EH (cell line): ENCODE measurements at regions not wholly inside any gene's neighbourhood (a gene's known extent, or its start where the extent isn't known, plus 50 kb on each side); places are given as distances from the start of the nearest gene placed in this dataset.
A peak's percentile ranks its signal among the peaks of the same experiment; 100 is the strongest.
"Not testable (repeated sequence)": the region's sequence is repeated elsewhere in the genome, so short reads cannot be mapped to it uniquely, and the experiment has no call there.

ENCODE experiments used
- DNase-seq: peaks from one replicate; pipeline ENCODE4 v3.0.0-alpha.2; 2015; ENCODE audit warnings: low read depth

GRCh38 chr17:77526259-77526711, 385.5 kb downstream of the SEC14L1 start:
- DNase-seq: no peak

- no peak for DNase-seq
These were observed 386.1 kb downstream of the SEC14L1 start for GRCh38 chr17:77526728-77527350.

GRCh38 chr17:77527409-77527808, 386.6 kb downstream of the SEC14L1 start:
- DNase-seq: no peak

DNA sequence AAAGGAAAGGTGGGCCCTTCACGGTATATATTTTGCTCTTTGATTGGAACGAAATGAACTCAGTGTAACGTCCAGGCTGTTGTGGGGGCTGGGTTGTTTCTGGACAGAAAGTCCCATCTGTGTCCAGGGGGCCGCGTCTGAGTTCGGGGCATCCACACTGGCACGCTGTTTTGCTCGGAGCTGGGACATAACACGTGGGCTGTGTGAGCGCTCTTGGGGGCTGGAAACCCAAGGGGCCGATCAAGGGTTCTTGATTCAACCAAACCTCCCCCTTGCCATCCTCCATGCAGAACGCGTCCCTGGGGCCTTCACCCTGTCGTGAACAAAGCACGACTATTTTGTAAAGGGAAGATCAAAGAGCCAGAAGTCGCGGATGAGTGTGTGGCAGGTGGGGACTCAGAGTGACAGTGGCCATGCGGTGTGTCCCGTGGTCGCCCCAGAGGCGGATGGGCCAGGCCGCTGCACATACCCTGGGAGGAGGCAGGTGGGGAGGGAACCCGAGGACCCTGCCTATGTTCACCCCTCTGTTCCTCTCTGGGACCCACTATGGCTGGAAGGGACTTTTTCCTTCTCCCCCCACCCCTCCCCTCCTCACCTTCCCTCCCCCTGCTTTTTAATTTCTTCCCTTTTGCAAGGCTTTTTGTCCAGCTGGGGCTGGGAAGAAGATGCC, 387.2 kb downstream of the SEC14L1 start:
- DNase-seq: no peak

DNA sequence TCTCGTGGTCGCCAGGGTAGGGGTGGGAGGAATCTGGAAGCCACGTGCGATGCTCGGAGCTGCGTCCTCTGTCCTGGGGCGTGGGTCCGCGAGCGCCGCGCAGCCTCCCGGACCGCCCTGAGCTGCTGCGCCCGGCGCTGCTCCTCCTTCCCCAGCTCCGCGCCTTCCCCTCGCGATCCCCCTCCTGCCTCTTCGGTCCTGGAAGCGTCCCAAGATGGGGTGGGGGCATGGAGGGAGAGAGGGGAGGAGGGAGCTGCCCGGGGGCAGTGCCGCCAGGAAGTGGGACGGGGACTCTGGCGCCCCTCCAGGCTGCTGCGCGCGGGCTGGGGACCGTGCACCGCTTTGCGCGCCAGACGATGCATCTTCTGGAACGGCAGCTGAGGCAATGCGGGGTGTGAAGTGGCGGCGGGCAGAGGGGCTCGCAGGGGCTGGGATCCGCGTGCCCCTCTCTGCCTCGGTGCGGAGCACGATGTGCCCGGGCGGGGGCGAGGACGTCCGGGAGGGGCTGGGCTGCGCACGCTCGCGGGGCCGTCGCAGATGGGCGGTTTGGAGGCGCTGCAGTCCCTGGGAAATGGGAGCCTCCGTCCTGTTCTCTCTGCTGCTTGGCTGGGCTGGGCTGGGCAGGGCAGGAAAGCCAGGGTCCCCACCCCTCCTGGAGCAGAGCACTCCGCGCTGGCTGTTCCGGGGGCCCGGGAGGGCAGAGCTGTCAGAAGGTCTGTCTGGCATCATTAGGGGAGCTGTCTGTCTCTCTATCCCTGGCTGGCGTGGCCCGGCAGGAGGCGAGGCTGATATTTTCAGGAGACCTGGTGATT, 388.0 kb downstream of the SEC14L1 start:
- DNase-seq: no peak

DNA sequence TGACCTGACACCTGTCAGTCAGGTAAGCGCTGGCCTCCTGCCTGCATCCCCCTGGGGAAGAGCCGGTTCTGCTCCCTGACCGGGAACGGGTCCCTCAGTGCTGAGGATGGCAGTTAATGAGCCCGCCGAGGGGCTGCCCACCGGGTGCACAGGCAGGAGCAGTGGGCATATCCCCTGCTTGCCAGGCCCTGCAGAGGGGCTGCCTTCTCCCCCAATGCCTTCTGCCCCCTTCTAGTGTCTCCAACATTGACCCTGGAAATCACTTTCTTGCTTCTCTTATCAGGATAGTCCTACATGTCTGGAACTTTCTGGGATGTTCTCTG, 388.5 kb downstream of the SEC14L1 start:
- no peak for DNase-seq

DNA sequence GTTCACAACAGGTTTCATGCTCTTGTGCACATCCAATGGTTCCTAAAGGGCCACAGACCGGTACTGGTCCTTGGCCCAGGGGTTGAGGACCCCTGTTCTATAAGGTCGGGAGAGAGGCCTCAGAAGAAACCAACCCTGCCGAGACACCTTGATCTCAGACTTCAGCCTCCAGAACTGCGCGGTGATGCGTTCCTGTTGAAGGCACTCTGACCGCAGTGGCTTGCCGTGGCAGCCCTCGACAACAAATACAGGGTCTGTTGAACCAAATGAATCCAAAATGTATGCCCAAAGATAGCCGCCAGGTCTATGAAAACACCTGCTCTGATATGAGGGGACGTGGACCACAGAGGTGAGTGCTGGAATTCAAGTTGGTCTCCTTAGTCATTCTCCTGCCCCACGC, 389.8 kb downstream of the SEC14L1 start:
- DNase-seq: no peak

DNA sequence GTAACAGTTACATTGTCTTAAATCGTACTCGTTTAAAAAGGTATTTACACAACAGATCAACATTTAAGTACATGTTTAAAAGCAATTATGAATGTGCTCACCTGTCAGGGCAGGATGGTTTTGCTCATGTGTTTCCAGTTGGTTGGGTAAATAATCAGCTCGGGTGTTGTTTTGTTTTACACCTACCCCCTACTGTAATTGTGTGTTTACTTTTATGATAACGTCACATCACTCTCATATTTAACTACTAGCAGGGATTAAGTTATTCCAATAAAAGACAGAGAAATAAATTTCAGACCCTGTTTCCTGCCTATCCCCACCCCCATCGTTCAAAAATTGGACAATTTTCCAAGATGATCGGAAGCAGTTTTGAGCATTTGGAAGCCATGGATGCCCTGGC, 390.2 kb downstream of the SEC14L1 start:
- DNase-seq: no peak

DNA sequence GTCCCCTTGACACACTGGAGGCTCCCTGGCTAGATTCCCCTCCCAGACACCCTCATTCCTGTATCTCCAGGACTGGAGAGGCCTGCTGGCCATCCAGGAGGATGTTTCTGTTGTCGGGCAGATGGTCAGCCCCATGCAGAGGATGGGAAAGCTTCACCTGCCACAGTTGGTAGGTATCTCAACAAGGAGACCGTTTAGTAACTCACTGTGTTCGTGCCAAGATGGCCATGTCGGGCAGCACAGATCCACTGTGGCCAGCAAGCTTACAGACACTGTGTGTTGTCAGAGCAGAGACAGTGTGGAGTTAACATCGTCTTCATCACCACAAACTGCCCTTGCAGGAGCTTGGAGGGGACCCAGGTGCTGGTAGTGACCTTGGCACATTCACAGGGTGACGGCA, 390.9 kb downstream of the SEC14L1 start:
- DNase-seq: no peak

- DNase-seq: not testable (repeated sequence)
These were observed 392.9 kb downstream of the SEC14L1 start for GRCh38 chr17:77533697-77534096.

GRCh38 chr17:77534137-77534536, 393.4 kb downstream of the SEC14L1 start:
- no peak for DNase-seq

GRCh38 chr17:77535435-77535834, 394.7 kb downstream of the SEC14L1 start:
- DNase-seq: no peak

DNA sequence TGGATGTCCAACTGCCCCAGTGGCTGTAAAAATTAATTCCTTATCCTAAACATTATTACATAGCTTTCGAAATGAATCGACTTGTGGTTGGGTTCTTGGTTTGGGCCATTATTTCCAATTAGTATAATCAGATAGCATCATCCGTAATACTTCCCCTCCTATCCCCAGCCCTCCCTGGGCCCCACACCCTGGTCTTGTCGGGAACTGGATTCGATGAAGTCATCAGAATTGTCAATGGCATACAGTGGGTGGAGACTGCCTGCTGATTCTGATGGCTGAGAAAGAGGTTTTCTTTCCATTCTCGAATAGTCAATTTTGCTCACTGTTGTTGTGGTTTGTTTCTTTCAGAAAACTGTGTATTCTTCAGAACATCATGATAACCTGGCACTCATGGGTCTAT, 395.1 kb downstream of the SEC14L1 start:
- DNase-seq: no peak

GRCh38 chr17:77537566-77537965, 396.8 kb downstream of the SEC14L1 start:
- no peak for DNase-seq

DNA sequence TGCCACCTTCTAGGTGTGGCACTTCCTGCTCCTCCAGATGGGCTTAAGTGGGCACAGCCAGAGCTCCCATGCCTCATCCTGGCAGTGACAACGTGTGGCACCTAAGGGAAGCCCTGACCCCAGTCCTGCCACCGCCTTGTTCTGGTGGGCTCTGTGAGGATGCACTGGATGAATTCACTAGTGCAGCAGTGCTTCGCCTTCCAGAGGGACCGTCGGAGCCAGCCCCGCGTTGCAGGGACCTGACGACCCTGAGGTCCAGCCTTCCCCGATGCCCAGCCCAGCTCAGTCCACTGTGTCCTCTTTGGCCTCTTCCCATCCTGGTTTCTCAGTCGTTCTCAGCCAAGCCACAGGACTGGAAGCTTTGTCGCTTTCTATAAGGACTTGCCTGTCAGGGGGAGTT, 399.8 kb downstream of the SEC14L1 start:
- no peak for DNase-seq

DNA sequence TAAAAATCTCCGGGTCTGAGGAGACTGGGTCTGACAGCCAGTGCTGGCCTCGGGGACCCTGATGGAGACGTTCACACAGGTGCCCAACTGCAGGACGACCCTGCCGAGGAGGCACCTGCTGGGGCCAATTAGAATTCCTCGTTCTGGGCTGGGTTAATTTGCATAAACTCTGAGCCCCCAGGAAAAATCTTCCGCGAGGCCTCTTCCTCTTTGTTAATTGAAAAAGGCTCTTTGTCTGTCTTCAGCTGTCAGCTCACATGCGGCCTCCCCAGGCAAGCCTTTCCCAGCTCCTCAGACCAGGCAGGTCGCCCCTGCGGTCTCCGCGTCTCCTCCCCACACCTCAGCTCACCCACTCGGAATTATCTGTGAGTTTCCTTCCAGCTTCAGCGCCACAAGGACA, 400.2 kb downstream of the SEC14L1 start:
- no peak for DNase-seq

- no peak for DNase-seq
These were observed 401.2 kb downstream of the SEC14L1 start for GRCh38 chr17:77542011-77542410.

DNA sequence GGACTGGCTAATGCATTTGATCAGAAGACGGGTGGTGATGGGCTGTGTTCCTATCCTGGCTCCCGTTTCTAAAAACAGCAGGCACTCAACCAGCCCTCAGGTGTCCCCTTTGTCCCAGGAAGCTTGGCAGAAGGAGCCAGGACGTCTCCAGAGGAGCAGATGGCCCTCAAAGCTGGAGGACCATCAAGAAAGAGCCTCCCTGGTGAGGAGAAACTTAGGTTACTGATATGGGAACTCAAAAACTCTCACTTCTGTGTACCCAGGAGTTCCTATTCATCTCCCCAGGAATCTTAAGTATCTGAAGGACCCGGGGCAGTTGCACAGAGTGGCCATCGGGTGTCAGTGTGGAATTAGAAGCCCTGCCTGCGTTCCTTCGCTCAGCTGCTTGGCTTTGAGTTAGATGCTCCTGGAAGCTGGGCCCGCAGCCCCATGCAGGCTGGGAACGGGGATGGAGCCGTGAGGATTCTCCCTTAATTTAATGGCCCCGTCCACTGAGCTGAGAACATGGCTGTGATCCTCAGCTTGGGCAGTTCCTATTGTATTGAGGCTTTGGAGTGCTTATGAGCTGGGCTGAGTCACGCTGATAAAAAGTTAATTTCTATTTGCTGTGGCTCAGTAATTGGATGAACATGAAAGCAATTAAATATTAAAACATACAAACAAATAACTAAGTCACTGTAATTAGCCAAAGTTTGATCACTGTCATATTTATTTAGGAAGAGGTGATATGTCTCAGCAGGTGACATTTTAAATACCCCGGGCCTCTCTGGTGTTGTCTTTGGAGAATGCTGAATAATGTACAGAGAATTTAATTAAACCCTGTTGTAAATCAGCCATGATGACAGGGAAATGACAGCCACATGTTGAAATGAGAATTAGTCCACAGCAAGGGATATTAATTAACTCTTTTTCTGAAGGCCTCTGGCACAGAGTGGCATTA, 402.1 kb downstream of the SEC14L1 start:
- DNase-seq: peak; percentile 85

DNA sequence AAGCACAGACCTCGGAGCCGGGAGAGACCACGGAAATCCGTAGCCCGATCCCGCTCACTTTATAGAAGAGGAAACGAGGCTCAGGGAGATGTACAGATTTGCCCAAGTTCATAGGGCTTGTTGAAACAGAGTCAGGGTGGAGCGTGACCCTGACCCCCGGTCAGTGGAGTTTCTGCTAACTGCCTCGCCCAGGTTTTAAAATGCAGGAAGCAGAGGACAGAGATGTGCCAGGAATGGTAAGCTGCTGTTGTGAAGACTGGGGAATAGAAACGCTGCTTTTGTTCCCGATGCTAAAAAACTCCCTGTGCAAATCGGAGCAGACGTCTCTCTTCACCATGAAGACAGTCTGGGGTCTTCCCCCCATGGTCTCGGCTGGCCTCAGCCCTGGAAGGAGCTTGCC, 403.0 kb downstream of the SEC14L1 start:
- DNase-seq: no peak

DNA sequence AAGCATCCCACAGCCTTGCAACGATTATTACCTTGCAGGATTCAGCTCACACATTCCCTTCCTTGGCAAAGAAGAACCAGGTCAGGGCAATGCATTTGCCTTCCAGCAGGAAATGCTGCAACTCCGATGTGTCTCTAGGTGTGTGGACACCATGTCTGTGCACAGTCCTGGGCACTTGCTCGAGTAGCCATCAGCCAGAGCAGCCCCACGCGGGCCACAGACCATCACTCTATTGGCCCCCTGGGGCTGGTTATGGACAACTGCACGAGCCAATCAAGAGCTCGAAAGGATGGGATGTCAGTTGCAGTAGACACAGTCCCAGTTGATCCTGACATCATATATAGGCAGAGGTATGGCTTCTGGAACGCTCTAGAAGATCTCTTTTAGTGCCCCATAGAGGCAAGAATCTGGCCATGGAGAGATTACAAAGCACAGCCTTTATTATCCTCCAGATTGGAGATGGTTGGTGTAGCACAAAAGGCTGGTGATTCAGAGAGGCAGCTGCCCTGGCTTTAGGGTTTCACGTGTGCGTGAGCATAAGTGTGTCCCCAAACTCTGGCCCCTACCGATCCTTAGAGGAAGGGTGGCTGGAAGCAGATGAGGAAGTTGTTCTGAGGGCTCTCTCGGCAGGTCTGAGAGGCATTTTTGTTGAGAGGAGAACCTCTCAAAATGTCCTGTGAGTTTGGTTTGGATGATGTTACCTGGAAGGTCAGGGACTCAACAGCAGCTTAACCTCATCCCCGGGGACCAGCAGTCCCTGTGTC, 403.8 kb downstream of the SEC14L1 start:
- no peak for DNase-seq

DNA sequence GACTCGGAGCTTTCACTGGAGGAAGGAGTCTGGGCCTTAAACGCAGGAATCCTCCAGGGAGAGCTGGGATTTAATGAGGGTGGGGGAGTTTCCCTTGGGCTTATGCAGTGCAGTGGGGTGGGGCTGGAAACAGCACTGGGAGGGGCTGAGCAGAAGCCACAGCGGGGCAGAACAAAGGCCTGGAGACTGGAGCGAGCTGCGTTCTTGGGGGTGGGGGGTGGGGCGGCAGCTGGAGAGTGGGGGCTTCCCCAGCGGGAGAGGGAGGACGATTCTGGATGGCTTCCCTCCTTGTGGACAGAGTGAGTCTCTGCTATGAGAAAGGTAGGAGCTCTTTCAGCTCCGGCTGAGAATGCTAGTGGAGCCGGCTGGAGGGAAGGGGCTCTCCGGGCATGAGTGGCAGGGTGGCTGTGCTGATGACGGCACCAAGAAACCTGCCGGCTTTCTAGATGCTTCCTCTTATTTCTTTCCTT, 406.0 kb downstream of the SEC14L1 start:
- DNase-seq: no peak
